ENCODE measurements at regions not wholly inside any gene's neighbourhood (a gene's known extent, or its start where the extent isn't known, plus 50 kb on each side); places are given as distances from the start of the nearest gene placed in this dataset.

- DNase-seq: no peak
- H3K4me3 ChIP-seq (ENCODE audit: insufficient read depth, low read depth, low read length): no peak overlapping the region
- no peaks in the 10 kb centered on the region for H3K36me3 ChIP-seq (replicated peaks; ENCODE audit: control insufficient read depth, insufficient read depth, low read length)
- H3K27me3 ChIP-seq (ENCODE audit: control insufficient read depth, insufficient read depth, low read length): no peaks in the 10 kb centered on the region
These were observed 171.8 kb upstream of the PACRGL start for GRCh38 chr4:20528508-20528907.

DNA sequence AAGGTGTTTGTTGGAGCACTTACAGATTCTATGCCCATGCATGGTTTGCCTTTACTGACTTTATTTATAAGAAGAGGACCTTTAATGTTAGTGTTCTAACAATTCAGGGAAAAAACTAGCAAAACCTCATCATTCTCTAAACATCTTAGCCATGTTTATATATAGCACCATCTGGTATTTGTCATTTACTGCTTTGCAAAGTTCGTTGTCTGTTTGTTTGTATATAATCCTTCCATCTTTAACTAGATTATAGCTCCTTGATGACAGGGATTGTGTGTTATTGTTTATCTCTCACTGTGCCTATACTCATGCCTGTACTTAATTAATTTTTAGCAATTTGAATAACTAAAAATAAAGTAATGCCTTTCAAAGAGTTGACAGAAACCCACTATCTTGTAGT lies 170.6 kb upstream of the PACRGL start:
- Histone ChIP-seq H3K27me3 (ENCODE audit: control insufficient read depth, insufficient read depth, low read length) (no peaks in the 10 kb centered on the region), H3K4me3 (ENCODE audit: insufficient read depth, low read depth, low read length) (no peak overlapping the region), H3K36me3 (replicated peaks; ENCODE audit: control insufficient read depth, insufficient read depth, low read length) (no peaks in the 10 kb centered on the region)
- DNase-seq: no peak

GRCh38 chr4:20532116-20532790 lies 168.0 kb upstream of the PACRGL start:
- Histone ChIP-seq H3K27me3 (ENCODE audit: control insufficient read depth, insufficient read depth, low read length) (no peaks in the 10 kb centered on the region), H3K4me3 (ENCODE audit: insufficient read depth, low read depth, low read length) (no peak overlapping the region), H3K36me3 (replicated peaks; ENCODE audit: control insufficient read depth, insufficient read depth, low read length) (no peaks in the 10 kb centered on the region)
- no peak for DNase-seq

DNA sequence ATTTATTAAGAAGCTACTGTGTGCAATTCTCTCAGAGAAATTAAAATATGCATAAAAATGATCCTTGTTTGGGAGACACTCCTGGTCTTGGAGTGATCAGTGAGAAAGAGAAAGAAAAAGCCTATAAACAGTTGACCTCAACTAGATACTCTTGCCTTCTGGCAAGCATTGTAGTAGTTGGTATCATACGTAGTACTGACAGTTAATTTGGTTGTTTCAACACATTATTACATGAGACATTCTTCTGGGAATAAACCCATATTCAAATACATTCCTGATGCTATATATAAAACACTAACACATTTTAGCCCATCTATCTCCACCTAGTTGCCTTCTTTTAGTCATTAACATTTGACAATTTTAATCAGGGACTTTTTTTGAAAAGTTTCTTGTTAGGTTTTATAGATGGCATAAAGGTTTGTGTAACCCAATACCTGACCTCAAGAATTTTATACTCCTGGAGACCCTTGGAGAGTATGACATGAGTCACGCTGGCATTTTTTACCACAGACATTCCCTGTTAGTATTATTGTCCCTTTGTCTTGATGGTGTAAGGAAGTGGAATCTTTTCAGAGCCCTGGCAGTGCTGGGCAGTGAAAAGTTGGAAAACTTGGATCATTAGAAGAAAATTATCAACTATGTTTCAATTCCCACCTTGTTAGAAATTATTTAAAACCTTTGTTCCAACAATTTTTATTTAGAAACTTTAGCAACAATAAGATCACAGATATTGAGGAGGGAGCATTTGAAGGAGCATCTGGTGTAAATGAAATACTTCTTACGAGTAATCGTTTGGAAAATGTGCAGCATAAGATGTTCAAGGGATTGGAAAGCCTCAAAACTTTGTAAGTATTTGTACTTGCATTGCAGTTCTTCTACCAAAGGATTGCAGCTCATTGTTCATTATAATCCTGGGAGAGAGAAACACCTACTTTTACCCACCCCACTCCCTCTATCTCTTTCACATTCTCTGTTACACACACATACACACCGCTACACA lies 167.1 kb upstream of the PACRGL start:
- H3K4me3 ChIP-seq (ENCODE audit: insufficient read depth, low read depth, low read length): no peak overlapping the region
- DNase-seq: no peak
- H3K27me3 ChIP-seq (ENCODE audit: control insufficient read depth, insufficient read depth, low read length): no peaks in the 10 kb centered on the region
- no peaks in the 10 kb centered on the region for H3K36me3 ChIP-seq (replicated peaks; ENCODE audit: control insufficient read depth, insufficient read depth, low read length)

DNA sequence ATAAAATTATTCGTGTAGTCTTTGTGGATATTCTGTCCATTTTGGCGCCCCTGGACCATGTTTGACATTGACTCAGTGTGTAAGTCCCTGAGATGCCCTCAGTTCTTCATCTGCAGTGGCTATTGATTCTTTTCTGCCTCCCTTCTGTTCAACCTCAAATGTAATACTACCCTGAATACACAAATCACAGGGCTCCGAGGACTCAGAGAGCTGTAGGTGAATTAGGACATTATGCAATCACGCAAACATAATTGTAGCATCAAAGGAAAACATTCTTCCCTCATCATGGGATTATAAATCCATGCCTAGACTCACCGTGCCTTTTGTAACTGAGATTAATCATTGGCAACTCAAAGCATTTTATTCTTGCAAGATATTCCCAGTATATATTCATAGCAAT lies 161.4 kb upstream of the PACRGL start:
- no peak overlapping the region for H3K4me3 ChIP-seq (ENCODE audit: insufficient read depth, low read depth, low read length)
- DNase-seq: no peak
- no peaks in the 10 kb centered on the region for H3K36me3 ChIP-seq (replicated peaks; ENCODE audit: control insufficient read depth, insufficient read depth, low read length)
- H3K27me3 ChIP-seq (ENCODE audit: control insufficient read depth, insufficient read depth, low read length): no peaks in the 10 kb centered on the region

GRCh38 chr4:20543131-20543530 lies 157.1 kb upstream of the PACRGL start:
- Histone ChIP-seq H3K36me3 (replicated peaks; ENCODE audit: control insufficient read depth, insufficient read depth, low read length) (no peaks in the 10 kb centered on the region), H3K4me3 (ENCODE audit: insufficient read depth, low read depth, low read length) (no peak overlapping the region), H3K27me3 (ENCODE audit: control insufficient read depth, insufficient read depth, low read length) (no peaks in the 10 kb centered on the region)
- DNase-seq: no peak

DNA sequence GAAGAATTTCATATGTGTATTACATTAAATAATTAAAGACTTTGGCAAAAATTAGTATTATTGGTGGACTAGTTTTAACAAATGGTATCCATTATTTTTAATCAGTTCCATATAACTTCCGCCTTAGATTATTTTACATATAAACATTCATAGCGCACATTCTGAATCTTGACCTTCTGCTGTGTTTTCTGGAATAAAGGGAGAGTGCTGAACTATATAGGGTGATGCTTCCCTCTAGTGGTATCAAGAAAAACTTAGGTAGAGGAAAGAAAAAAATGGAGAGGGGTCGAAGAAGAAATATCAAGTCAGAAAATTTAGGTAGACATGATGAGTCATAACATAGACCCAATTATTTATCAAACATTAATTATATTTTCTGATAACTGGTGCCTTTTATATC lies 155.6 kb upstream of the PACRGL start:
- Histone ChIP-seq H3K4me3 (ENCODE audit: insufficient read depth, low read depth, low read length) (no peak overlapping the region), H3K27me3 (ENCODE audit: control insufficient read depth, insufficient read depth, low read length) (no peaks in the 10 kb centered on the region), H3K36me3 (replicated peaks; ENCODE audit: control insufficient read depth, insufficient read depth, low read length) (no peaks in the 10 kb centered on the region)
- DNase-seq: peak; percentile 10

DNA sequence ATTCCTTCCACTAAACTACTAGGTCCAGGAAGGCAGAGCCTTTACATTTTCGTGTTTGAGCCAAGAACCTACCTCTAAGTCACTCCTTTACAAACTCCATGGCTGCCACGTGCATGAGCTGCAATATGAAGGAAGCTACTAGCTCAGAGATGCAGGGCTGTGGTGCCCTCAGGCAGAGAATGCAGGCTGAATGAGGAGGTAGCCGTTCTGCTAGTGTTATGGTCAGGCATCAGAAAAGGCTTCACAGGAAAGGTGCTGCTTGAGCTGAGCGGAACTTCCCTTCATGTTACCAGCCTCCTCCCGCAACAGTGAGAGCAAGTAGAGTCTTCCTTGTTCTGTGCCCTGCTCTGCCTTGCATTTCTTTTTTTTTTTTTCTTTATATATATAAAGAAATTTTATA lies 148.3 kb upstream of the PACRGL start:
- Histone ChIP-seq H3K4me3 (ENCODE audit: insufficient read depth, low read depth, low read length) (no peak overlapping the region), H3K27me3 (ENCODE audit: control insufficient read depth, insufficient read depth, low read length) (no peaks in the 10 kb centered on the region), H3K36me3 (replicated peaks; ENCODE audit: control insufficient read depth, insufficient read depth, low read length) (no peaks in the 10 kb centered on the region)
- no peak for DNase-seq

DNA sequence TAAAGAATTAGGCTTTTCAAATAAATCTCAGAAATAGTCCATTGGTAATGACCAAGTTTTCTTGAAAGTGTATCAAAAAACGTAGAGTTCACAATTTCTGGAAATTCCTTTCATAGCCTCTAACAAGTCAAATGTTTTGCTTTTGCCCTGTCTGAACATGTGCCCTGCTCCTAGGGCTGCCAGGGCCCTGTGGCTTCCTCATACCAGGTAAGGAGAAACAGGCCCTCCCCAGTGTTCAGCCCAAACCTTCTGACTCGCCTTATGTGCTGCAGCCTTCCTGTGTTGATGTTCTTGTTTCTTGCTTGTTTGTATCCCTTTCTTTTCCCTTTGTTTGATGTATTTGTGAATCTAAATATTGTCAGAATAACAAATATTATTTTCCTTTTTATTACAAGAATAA lies 146.1 kb upstream of the PACRGL start:
- H3K4me3 ChIP-seq (ENCODE audit: insufficient read depth, low read depth, low read length): no peak overlapping the region
- no peaks in the 10 kb centered on the region for H3K36me3 ChIP-seq (replicated peaks; ENCODE audit: control insufficient read depth, insufficient read depth, low read length)
- H3K27me3 ChIP-seq (ENCODE audit: control insufficient read depth, insufficient read depth, low read length): no peaks in the 10 kb centered on the region
- no peak for DNase-seq

DNA sequence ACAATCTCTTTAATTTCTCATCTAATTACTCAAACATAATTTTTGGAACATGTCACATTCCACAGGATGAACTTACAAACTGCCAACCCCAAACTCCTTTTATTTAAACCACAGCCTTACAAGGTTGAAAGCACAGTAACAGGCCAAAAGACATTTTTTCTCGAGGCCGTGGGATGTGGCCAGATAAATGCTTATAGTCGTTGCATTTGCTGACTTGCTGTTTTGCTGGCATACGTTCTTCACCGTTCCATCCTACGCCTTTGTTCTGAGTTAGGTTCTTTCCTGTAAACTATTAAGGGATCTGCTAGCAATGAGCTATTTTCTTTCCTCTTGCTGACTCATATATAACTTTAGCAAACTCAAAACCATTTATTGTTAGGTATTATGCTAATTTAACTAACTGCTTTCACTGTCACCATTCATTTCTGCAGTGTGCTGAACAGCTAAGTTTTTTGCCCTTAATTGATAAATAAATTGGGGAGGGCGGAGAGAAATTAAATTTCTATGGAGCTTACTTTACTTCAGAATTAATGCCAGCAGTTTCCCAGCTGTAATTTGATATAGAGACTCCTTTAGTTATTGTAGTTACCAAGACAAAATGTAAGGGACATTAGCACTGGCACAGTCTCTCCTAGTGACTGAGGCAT lies 135.1 kb upstream of the PACRGL start:
- Histone ChIP-seq H3K27me3 (ENCODE audit: control insufficient read depth, insufficient read depth, low read length) (no peaks in the 10 kb centered on the region), H3K36me3 (replicated peaks; ENCODE audit: control insufficient read depth, insufficient read depth, low read length) (no peaks in the 10 kb centered on the region), H3K4me3 (ENCODE audit: insufficient read depth, low read depth, low read length) (no peak overlapping the region)
- DNase-seq: no peak

- no peaks in the 10 kb centered on the region for H3K36me3 ChIP-seq (replicated peaks; ENCODE audit: control insufficient read depth, insufficient read depth, low read length)
- H3K4me3 ChIP-seq (ENCODE audit: insufficient read depth, low read depth, low read length): no peak overlapping the region
- DNase-seq: no peak
- no peaks in the 10 kb centered on the region for H3K27me3 ChIP-seq (ENCODE audit: control insufficient read depth, insufficient read depth, low read length)
These were observed 129.1 kb upstream of the PACRGL start for GRCh38 chr4:20570981-20571715.

GRCh38 chr4:20572976-20573375 lies 127.3 kb upstream of the PACRGL start:
- DNase-seq: peak; percentile 3
- Histone ChIP-seq H3K27me3 (ENCODE audit: control insufficient read depth, insufficient read depth, low read length) (no peaks in the 10 kb centered on the region), H3K4me3 (ENCODE audit: insufficient read depth, low read depth, low read length) (no peak overlapping the region), H3K36me3 (replicated peaks; ENCODE audit: control insufficient read depth, insufficient read depth, low read length) (no peaks in the 10 kb centered on the region)

DNA sequence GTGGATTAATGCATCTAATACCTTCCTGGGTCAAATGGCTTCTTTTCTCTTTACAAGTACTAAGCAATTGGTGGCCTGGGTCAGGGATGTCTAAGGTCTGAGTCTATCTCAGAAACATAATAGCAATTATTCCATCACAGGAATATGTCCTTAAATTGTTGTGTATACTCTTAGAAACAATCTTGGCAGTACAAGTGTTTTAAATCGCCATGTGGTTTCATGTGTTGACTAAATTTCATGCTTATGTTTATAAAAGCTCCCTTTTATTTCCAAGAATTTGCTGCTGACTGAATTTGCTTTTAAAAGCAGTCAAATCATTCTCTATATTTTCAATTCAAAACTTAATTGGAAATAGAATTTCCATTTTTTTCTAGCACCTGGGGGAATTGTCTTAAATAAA lies 125.3 kb upstream of the PACRGL start:
- no peaks in the 10 kb centered on the region for H3K27me3 ChIP-seq (ENCODE audit: control insufficient read depth, insufficient read depth, low read length)
- no peak for DNase-seq
- no peak overlapping the region for H3K4me3 ChIP-seq (ENCODE audit: insufficient read depth, low read depth, low read length)
- H3K36me3 ChIP-seq (replicated peaks; ENCODE audit: control insufficient read depth, insufficient read depth, low read length): no peaks in the 10 kb centered on the region

GRCh38 chr4:20575486-20575885 lies 124.8 kb upstream of the PACRGL start:
- H3K36me3 ChIP-seq (replicated peaks; ENCODE audit: control insufficient read depth, insufficient read depth, low read length): no peaks in the 10 kb centered on the region
- H3K27me3 ChIP-seq (ENCODE audit: control insufficient read depth, insufficient read depth, low read length): no peaks in the 10 kb centered on the region
- DNase-seq: no peak
- H3K4me3 ChIP-seq (ENCODE audit: insufficient read depth, low read depth, low read length): no peak overlapping the region
